ENCODE measurements at regions not wholly inside any gene's neighbourhood (a gene's known extent, or its start where the extent isn't known, plus 50 kb on each side); places are given as distances from the start of the nearest gene placed in this dataset.

GRCh38 chr10:28396331-28396730, 93.5 kb upstream of the MPP7 start:
- ChIA-PET POLR2A (no interaction called here), CTCF (interaction anchor here (0.7 to 2.7 kb wide), 3 partner anchors 14 to 149 kb away, joined by 3 to 11 read pairs (median 4); no protein-coding TSS in a partner anchor)

More at GRCh38 chr10:28396331-28396730, 93.5 kb upstream of the MPP7 start:
- Histone ChIP-seq H3K27ac (ENCODE audit: extremely low read depth, low read depth, low read length) (no peak overlapping the region), H3K9me3 (ENCODE audit: control insufficient read depth, insufficient read depth, low read depth, low read length) (no peaks in the 10 kb centered on the region), H3K36me3 (ENCODE audit: control insufficient read depth in 2 of 2, insufficient read depth in 1 of 2, low read length in 2 of 2) (no peaks in the 10 kb centered on the region), H3K4me1 (ENCODE audit: control insufficient read depth, insufficient read depth, low read length) (no peaks in the 10 kb centered on the region; the same call in 1 of the 2 replicates), H3K4me3 (ENCODE audit: low read depth, low read length) (no peak overlapping the region)
- TF ChIP-seq ZFP69B (tag by site-specific recombination; IDR thresholded peaks at IDR 0.05): no peak
- TF ChIP-seq ATF2 (tag by site-specific recombination; IDR thresholded peaks at IDR 0.05; ENCODE audit: low read depth): no peak
- no peak for TF ChIP-seq ZBTB17 (tag by site-specific recombination; IDR thresholded peaks at IDR 0.05)
- no peak for TF ChIP-seq ZNF221 (tag by site-specific recombination; IDR thresholded peaks at IDR 0.05; ENCODE audit: borderline replicate concordance)
- TF ChIP-seq ZNF146 (tag by site-specific recombination; IDR thresholded peaks at IDR 0.05): no peak
- TF ChIP-seq ZNF548 (tag by site-specific recombination; IDR thresholded peaks at IDR 0.05): no peak
- TF ChIP-seq ZNF843 (tag by site-specific recombination; IDR thresholded peaks at IDR 0.05): no peak
- TF ChIP-seq AEBP2 (tag by site-specific recombination; IDR thresholded peaks at IDR 0.05; ENCODE audit: borderline replicate concordance): no peak
- no peak for TF ChIP-seq ZNF513 (tag by site-specific recombination; IDR thresholded peaks at IDR 0.05)
- TF ChIP-seq ZNF830 (tag by site-specific recombination; IDR thresholded peaks at IDR 0.05; ENCODE audit: low read depth): no peak
- no peak for TF ChIP-seq PRDM1 (tag by site-specific recombination; IDR thresholded peaks at IDR 0.05)
- no peak for TF ChIP-seq ZNF664 (tag by site-specific recombination; IDR thresholded peaks at IDR 0.05)
- TF ChIP-seq PRDM2 (tag by site-specific recombination; IDR thresholded peaks at IDR 0.05; ENCODE audit: borderline replicate concordance): no peak
- TF ChIP-seq ZNF223 (tag by site-specific recombination; IDR thresholded peaks at IDR 0.05): no peak
- no peak for TF ChIP-seq ZNF654 (tag by site-specific recombination; IDR thresholded peaks at IDR 0.05; ENCODE audit: low read depth)
- TF ChIP-seq ZSCAN18 (tag by site-specific recombination; IDR thresholded peaks at IDR 0.05): no peak
- no peak for TF ChIP-seq ZNF626 (tag by site-specific recombination; IDR thresholded peaks at IDR 0.05)

Measured in HEK293 (cell line).